Panc1 (cell line): ENCODE measurements at regions not wholly inside any gene's neighbourhood (a gene's known extent, or its start where the extent isn't known, plus 50 kb on each side); places are given as distances from the start of the nearest gene placed in this dataset.

Source experiments
- CTCF ChIP-seq: fragments of 450-650 bp; IDR thresholded peaks from 2 replicates; pipeline ENCODE4 v1.5.1; 2017; ENCODE audit warnings: mild to moderate bottlenecking
- REST ChIP-seq, 2 experiments: IDR thresholded peaks; 2 replicates each; pipeline ENCODE4 v1.6.1; 2011 to 2012; ENCODE audit warnings: low read depth in 2 of 2, control low read depth in 1 of 2, low read length in 1 of 2, mild to moderate bottlenecking in 1 of 2, moderate library complexity in 1 of 2; ENCODE audit not compliant: insufficient read depth in 1 of 2
- TCF7L2 ChIP-seq: IDR thresholded peaks from 2 replicates; pipeline ENCODE4 v1.6.1; 2011; ENCODE audit warnings: mild to moderate bottlenecking, low read depth, low read length, inconsistent platforms

- TF ChIP-seq TCF7L2 = no peak
- TF ChIP-seq CTCF = no peak
- no peak for TF ChIP-seq REST (IDR thresholded peaks at IDR 0.05; ENCODE audit: insufficient read depth in 1 of 2, low read depth in 2 of 2, low read length in 1 of 2)
These were observed 575.8 kb upstream of the ADGRB3 start for GRCh38 chr6:68059261-68059660.
